Hepatocyte (in vitro differentiated cells): ENCODE measurements at regions not wholly inside any gene's neighbourhood (a gene's known extent, or its start where the extent isn't known, plus 50 kb on each side); places are given as distances from the start of the nearest gene placed in this dataset.

Experiments used
- DNase-seq: peaks from one replicate; pipeline ENCODE4 v3.0.0-alpha.2; 2016; ENCODE audit warnings: low spot score
- H2AFZ ChIP-seq: fragments of 200-600 bp; sonication (generic); 2 replicates; pipeline ENCODE4 v1.6.0; 2016; ENCODE audit warnings: antibody characterized with exemption, mild to moderate bottlenecking
- H3K27ac ChIP-seq: fragments of 200-600 bp; sonication (generic); 2 replicates; pipeline ENCODE4 v1.5.1; 2016; ENCODE audit warnings: mild to moderate bottlenecking
- H3K27me3 ChIP-seq: fragments of 200-600 bp; sonication (generic); 2 replicates; pipeline ENCODE4 v1.6.1; 2016
- H3K36me3 ChIP-seq: fragments of 200-600 bp; sonication (generic); replicated peaks from 2 replicates; pipeline ENCODE4 v1.5.1; 2016; ENCODE audit warnings: low read depth; ENCODE audit not compliant: insufficient read depth
- H3K4me1 ChIP-seq: fragments of 200-600 bp; sonication (generic); 2 replicates; pipeline ENCODE4 v1.5.1; 2016; ENCODE audit warnings: mild to moderate bottlenecking, moderate library complexity; ENCODE audit not compliant: insufficient read depth
- H3K4me2 ChIP-seq: fragments of 200-600 bp; sonication (generic); 2 replicates; pipeline ENCODE4 v1.6.0; 2016
- H3K4me3 ChIP-seq: fragments of 200-600 bp; sonication (generic); 2 replicates; pipeline ENCODE4 v1.5.1; 2016; ENCODE audit warnings: mild to moderate bottlenecking
- H3K79me2 ChIP-seq: fragments of 200-600 bp; sonication (generic); 2 replicates; pipeline ENCODE4 v1.6.0; 2017; ENCODE audit warnings: mild to moderate bottlenecking
- H3K9me2 ChIP-seq: fragments of 200-600 bp; sonication (generic); replicated peaks from 2 replicates; pipeline ENCODE4 v1.6.0; 2017; ENCODE audit warnings: mild to moderate bottlenecking; ENCODE audit not compliant: insufficient read depth
- H3K9me3 ChIP-seq: fragments of 200-600 bp; sonication (generic); 2 replicates; pipeline ENCODE4 v1.5.1; 2016; ENCODE audit warnings: low read depth, mild to moderate bottlenecking
- H4K20me1 ChIP-seq: fragments of 200-600 bp; sonication (generic); 2 replicates; pipeline ENCODE4 v1.6.0; 2016; ENCODE audit warnings: mild to moderate bottlenecking; ENCODE audit not compliant: insufficient read depth, poor library complexity, severe bottlenecking
- EZH2 ChIP-seq: fragments of 200-600 bp; sonication (generic); IDR thresholded peaks from 2 replicates; pipeline ENCODE4 v1.6.1; 2016; ENCODE audit warnings: antibody characterized with exemption, mild to moderate bottlenecking, borderline replicate concordance
- EZH2phosphoT487 ChIP-seq: fragments of 200-600 bp; sonication (generic); IDR thresholded peaks from one replicate; pipeline ENCODE4 v1.6.1; 2018; ENCODE audit warnings: antibody characterized with exemption, mild to moderate bottlenecking, low read depth, moderate library complexity; ENCODE audit not compliant: unreplicated experiment, severe bottlenecking
- WGBS: methylation state at CpG from one replicate; pipeline ENCODE4 v1.1.6; 2016; ENCODE audit warnings: low lambda C conversion rate; ENCODE audit errors: missing lambda C conversion rate; 5-methylcytosine and 5-hydroxymethylcytosine counted together
- TF ChIP-seq, protein P1 (sequence below): fragments of 200-600 bp; sonication (generic); IDR thresholded peaks from 2 replicates; pipeline ENCODE4 v1.5.1; 2016; ENCODE audit warnings: antibody characterized with exemption, mild to moderate bottlenecking; ENCODE audit not compliant: poor library complexity

DNA sequence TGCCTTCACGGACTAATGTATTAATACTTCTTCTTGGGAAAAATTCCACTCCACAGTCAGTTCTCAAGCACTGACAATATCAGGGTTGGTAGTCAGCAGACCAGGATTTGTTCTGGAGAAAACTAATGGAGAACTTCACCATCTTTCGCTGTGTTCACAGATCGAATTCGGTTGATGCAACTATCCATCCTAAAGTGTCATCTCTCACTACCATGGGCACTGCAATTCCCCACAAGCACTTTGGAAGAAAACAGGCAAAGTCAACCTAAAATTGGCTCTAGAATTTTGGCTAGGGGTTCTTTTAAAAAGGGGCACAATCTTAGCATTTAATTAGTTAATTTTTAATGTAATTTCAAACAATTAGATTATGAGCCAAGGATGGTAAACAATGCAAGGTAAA is 164.4 kb downstream of the HGF start:
- H3K4me2 ChIP-seq: no peak overlapping the region
- no peak overlapping the region for H3K4me3 ChIP-seq
- 96% methylated on average over 4 of the region's 4 CpGs for WGBS
- TF ChIP-seq EZH2phosphoT487: no peak
- TF ChIP-seq, protein P1, sequence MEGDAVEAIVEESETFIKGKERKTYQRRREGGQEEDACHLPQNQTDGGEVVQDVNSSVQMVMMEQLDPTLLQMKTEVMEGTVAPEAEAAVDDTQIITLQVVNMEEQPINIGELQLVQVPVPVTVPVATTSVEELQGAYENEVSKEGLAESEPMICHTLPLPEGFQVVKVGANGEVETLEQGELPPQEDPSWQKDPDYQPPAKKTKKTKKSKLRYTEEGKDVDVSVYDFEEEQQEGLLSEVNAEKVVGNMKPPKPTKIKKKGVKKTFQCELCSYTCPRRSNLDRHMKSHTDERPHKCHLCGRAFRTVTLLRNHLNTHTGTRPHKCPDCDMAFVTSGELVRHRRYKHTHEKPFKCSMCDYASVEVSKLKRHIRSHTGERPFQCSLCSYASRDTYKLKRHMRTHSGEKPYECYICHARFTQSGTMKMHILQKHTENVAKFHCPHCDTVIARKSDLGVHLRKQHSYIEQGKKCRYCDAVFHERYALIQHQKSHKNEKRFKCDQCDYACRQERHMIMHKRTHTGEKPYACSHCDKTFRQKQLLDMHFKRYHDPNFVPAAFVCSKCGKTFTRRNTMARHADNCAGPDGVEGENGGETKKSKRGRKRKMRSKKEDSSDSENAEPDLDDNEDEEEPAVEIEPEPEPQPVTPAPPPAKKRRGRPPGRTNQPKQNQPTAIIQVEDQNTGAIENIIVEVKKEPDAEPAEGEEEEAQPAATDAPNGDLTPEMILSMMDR: no peak
- TF ChIP-seq EZH2: no peak
- H3K27ac ChIP-seq: no peak overlapping the region
- H3K36me3 ChIP-seq: no peaks in the 10 kb centered on the region
- no peak overlapping the region for H2AFZ ChIP-seq
- H3K9me2 ChIP-seq: no peaks in the 10 kb centered on the region
- DNase-seq: no peak
- no peaks in the 10 kb centered on the region for H3K9me3 ChIP-seq
- H3K79me2 ChIP-seq: no peaks in the 10 kb centered on the region
- H3K4me1 ChIP-seq: no peaks in the 10 kb centered on the region
- no peaks in the 10 kb centered on the region for H4K20me1 ChIP-seq
- no peaks in the 10 kb centered on the region for H3K27me3 ChIP-seq

DNA sequence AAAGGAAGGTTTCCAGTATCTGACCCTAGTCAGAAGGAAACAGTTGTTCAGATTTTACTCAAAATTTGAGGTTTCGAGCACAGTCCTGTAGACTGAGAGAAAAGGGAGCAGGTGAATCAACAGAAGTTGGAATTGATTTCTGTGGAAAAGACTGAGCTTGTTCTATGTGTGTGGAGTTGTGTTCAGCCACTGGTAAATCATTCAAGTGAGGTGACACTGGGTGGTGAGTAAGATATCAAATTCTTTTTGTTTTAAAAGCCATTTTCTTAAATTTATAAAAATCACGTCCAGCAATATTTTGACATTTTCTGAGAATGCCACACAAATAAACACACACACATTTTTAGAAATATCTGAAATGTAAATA is 165.1 kb downstream of the HGF start:
- Histone ChIP-seq H3K79me2 (no peaks in the 10 kb centered on the region), H3K9me3 (no peaks in the 10 kb centered on the region), H3K27me3 (no peaks in the 10 kb centered on the region), H4K20me1 (no peaks in the 10 kb centered on the region), H3K9me2 (no peaks in the 10 kb centered on the region), H2AFZ (no peak overlapping the region), H3K4me2 (no peak overlapping the region), H3K4me3 (no peak overlapping the region), H3K4me1 (no peaks in the 10 kb centered on the region), H3K36me3 (no peaks in the 10 kb centered on the region), H3K27ac (no peak overlapping the region)
- 74% methylated on average over 2 of the region's 2 CpGs for WGBS
- DNase-seq: no peak
- TF ChIP-seq EZH2 (no peak), EZH2phosphoT487 (no peak)
- TF ChIP-seq, protein P1: no peak

DNA sequence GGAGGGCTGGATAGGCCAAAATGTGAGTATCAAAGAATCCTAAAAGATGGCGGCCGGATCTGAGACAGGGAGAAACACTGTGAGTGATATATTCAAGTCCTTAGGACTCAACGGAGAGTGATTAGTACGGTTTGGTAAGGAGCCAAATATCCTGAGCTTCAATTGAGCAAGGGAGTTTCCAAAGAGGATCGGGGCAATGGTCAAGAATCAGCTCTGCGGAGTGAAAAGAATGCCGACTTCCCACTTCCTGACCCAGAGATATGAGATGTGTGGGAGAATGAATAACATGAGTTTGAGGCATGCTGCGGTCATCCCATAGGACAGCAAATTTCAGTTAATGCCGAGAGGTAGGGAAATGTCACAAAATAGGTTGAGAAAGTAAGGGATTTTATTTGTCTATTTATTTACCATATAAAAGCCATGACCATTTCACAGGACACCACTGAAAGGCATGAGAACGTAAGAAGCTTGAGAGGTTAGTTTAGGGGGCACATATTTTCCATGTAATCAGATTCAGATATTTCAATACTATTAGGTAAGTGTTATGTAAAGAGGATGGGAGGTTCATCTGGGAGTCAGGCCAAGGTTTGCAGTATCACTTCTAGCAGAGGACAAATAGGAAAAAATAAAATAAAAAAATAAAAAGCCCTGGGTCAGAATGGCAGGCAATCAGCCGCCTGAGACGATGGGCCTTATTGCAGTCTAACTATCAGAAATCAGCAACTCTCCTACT is 165.6 kb downstream of the HGF start:
- DNase-seq: no peak
- Histone ChIP-seq H3K4me2 (no peak overlapping the region), H3K79me2 (no peaks in the 10 kb centered on the region), H3K4me1 (no peaks in the 10 kb centered on the region), H4K20me1 (no peaks in the 10 kb centered on the region), H2AFZ (no peak overlapping the region), H3K9me2 (no peaks in the 10 kb centered on the region), H3K27me3 (no peaks in the 10 kb centered on the region), H3K9me3 (no peaks in the 10 kb centered on the region), H3K4me3 (no peak overlapping the region), H3K36me3 (no peaks in the 10 kb centered on the region), H3K27ac (no peak overlapping the region)
- 92% methylated on average over 12 of the region's 12 CpGs for WGBS
- no peak for TF ChIP-seq EZH2phosphoT487
- TF ChIP-seq EZH2: no peak
- TF ChIP-seq, protein P1: no peak
